B cell (primary cell): ENCODE measurements at regions not wholly inside any gene's neighbourhood (a gene's known extent, or its start where the extent isn't known, plus 50 kb on each side); places are given as distances from the start of the nearest gene placed in this dataset.

Experiments used
- ATAC-seq: fragments of 200-7000 bp; cut with Tn5 transposase; one replicate; pipeline ENCODE4 v1.10.0; 2021; ENCODE audit warnings: low read depth, mild to moderate bottlenecking, moderate number of reproducible peaks, moderate library complexity
- CTCF ChIA-PET: fragments of 350-600 bp; sonication (Branson Sonifier 250); formaldehyde crosslinking; loops from one replicate; lab custom pipeline; 2021; ENCODE audit warnings: antibody characterized with exemption, inconsistent platforms; lab: Charles Lee
- POLR2A ChIA-PET: fragments of 350-600 bp; sonication (Branson Sonifier 250); formaldehyde crosslinking; loops from one replicate; lab custom pipeline; 2021; ENCODE audit warnings: antibody characterized with exemption; lab: Charles Lee
- DNase-seq: peaks from one replicate; pipeline ENCODE4 v3.0.0; 2013
- H2AFZ ChIP-seq: 2 replicates; pipeline ENCODE4 v1.6.1; 2012; ENCODE audit warnings: mild to moderate bottlenecking, low read depth, low read length; ENCODE audit not compliant: insufficient read depth, poor library complexity, severe bottlenecking
- H3K27ac ChIP-seq, 2 donors: 1 replicate in 1 of 2; 2 replicates in 1 of 2; pipeline ENCODE4 v1.5.1; 2012 to 2013; ENCODE audit warnings: low read length in 2 of 2, mild to moderate bottlenecking in 2 of 2, moderate library complexity in 1 of 2
- H3K27me3 ChIP-seq, 4 experiments: fragments of 200-600 bp in 1 of 4; sonication (generic) in 1 of 4; replicated peaks in 1 of 4; 1 replicate in 2 of 4; 2 replicates in 2 of 4; pipeline versions ENCODE4 v1.6.1 to v1.7.0; 2013 to 2016; ENCODE audit warnings: low read length in 3 of 4, mild to moderate bottlenecking in 2 of 4, mixed read lengths in 1 of 4, moderate library complexity in 1 of 4; ENCODE audit not compliant: insufficient read depth in 4 of 4, control insufficient read depth in 3 of 4; ENCODE audit errors: control extremely low read depth in 1 of 4
- H3K36me3 ChIP-seq, 2 experiments: replicated peaks in 1 of 2; 1 replicate in 1 of 2; 2 replicates in 1 of 2; pipeline versions ENCODE4 v1.6.1 to v1.7.1; 2013; ENCODE audit warnings: low read length in 1 of 2; ENCODE audit not compliant: insufficient read depth in 2 of 2, control insufficient read depth in 1 of 2; ENCODE audit errors: control extremely low read depth in 1 of 2, extremely low read depth in 1 of 2
- H3K4me1 ChIP-seq, 2 donors: fragments of 200-600 bp in 1 of 2; sonication (generic) in 1 of 2; 1 replicate in 1 of 2; 2 replicates in 1 of 2; pipeline versions ENCODE4 v1.5.1 to v1.6.1; 2013 to 2017; ENCODE audit warnings: low read length in 2 of 2; ENCODE audit not compliant: control insufficient read depth in 2 of 2, insufficient read depth in 2 of 2
- H3K4me2 ChIP-seq: replicated peaks from 2 replicates; pipeline ENCODE3; 2012; ENCODE audit warnings: mild to moderate bottlenecking, low read depth, low read length; ENCODE audit not compliant: poor library complexity, severe bottlenecking
- H3K4me3 ChIP-seq, 5 experiments: fragments of 200-600 bp in 1 of 5; sonication (generic) in 1 of 5; 1 replicate in 3 of 5; 2 replicates in 2 of 5; pipeline versions ENCODE4 v1.5.1 to v1.7.0; 2011 to 2016; ENCODE audit warnings: low read length in 4 of 5, mild to moderate bottlenecking in 4 of 5, low read depth in 2 of 5, control low read depth in 1 of 5, moderate library complexity in 1 of 5; ENCODE audit not compliant: insufficient read depth in 1 of 5; ENCODE audit errors: control extremely low read depth in 1 of 5, extremely low read depth in 1 of 5
- H3K79me2 ChIP-seq: fragments of 200-600 bp; sonication (generic); one replicate; pipeline ENCODE4 v1.6.0; 2016; ENCODE audit warnings: low read length; ENCODE audit not compliant: control insufficient read depth, insufficient read depth
- H3K9ac ChIP-seq: fragments of 200-600 bp; sonication (generic); 2 replicates; pipeline ENCODE4 v1.6.1; 2017; ENCODE audit warnings: mild to moderate bottlenecking, low read length, moderate library complexity
- H3K9me3 ChIP-seq, 3 donors: one replicate each; pipeline versions ENCODE4 v1.6.1 to v1.7.1; 2013; ENCODE audit warnings: low read length in 2 of 3; ENCODE audit not compliant: control insufficient read depth in 2 of 3, insufficient read depth in 1 of 3; ENCODE audit errors: control extremely low read depth in 1 of 3
- H4K20me1 ChIP-seq: 2 replicates; pipeline ENCODE4 v1.6.0; 2012; ENCODE audit warnings: mild to moderate bottlenecking, low read length; ENCODE audit not compliant: insufficient read depth, control insufficient read depth, poor library complexity, severe bottlenecking
- H3K27ac Mint-ChIP-seq: one replicate; pipeline ENCODE4 v1.8.0; 2021; ENCODE audit warnings: mixed read lengths
- H3K27me3 Mint-ChIP-seq: one replicate; pipeline ENCODE4 v1.8.0; 2021; ENCODE audit warnings: mixed read lengths
- H3K4me1 Mint-ChIP-seq: one replicate; pipeline ENCODE4 v1.8.0; 2021; ENCODE audit warnings: mixed read lengths
- H3K4me3 Mint-ChIP-seq: one replicate; pipeline ENCODE4 v1.8.0; 2021; ENCODE audit warnings: mixed read lengths
- H3K9me3 Mint-ChIP-seq: one replicate; pipeline ENCODE4 v1.8.0; 2022; ENCODE audit warnings: mixed read lengths; ENCODE audit not compliant: insufficient read depth
- EZH2 ChIP-seq: IDR thresholded peaks from 2 replicates; pipeline ENCODE4 v1.6.1; 2012; ENCODE audit warnings: borderline replicate concordance, low read depth, mild to moderate bottlenecking, moderate library complexity, low read length; ENCODE audit not compliant: insufficient read depth, poor library complexity, severe bottlenecking
- WGBS: methylation state at CpG from one replicate; pipeline ENCODE4 v1.1.5; 2013; ENCODE audit warnings: missing lambda C conversion rate; ENCODE audit not compliant: insufficient coverage; 5-methylcytosine and 5-hydroxymethylcytosine counted together
- intact Hi-C: fragments of 100-400 bp; cut with micrococcal nuclease; formaldehyde crosslinking; loops from one replicate; pipeline ENCODE4 v1.10.0; 2022
- TF ChIP-seq, protein P1 (sequence below): fragments of 200-600 bp; IDR thresholded peaks from one replicate; pipeline ENCODE4 v1.8.0; 2022; ENCODE audit warnings: antibody characterized with exemption, mild to moderate bottlenecking

DNA sequence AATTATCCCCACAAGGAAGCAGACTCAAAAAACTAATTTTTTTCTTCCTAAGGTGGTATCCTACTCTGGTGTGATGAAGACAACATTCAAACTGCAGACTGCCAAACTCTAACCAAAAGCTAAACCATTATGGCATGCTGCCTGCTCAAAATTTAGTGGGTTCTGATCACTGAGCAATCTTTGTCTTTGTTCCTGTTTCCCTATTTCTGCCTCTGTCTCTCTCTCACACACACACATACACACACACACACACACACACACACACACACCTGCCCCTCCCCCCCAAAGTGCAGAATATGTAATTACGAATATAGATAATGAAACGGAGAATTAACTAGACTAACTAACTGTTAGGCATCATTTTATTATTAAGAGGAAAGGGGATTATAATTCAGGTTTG lies 1278.6 kb downstream of the PCDH7 start:
- Histone ChIP-seq H3K27ac (no peak overlapping the region), H2AFZ (no peak overlapping the region), H3K9me3 (peaks cover 0 to 5% (median 0%) of the 10 kb centered on the region in 3 donors), H3K27me3 (no peaks in the 10 kb centered on the region), H3K9ac (no peak overlapping the region), H3K4me3 (no peak overlapping the region), H3K36me3 (no peaks in the 10 kb centered on the region), H3K4me2 (no peak overlapping the region), H4K20me1 (no peaks in the 10 kb centered on the region), H3K79me2 (no peaks in the 10 kb centered on the region), H3K4me1 (no peaks in the 10 kb centered on the region)
- ATAC-seq (no peak), DNase-seq (no peak)
- H3K27me3 Mint-ChIP-seq = no peaks in the 10 kb centered on the region
- H3K4me1 Mint-ChIP-seq = no peaks in the 10 kb centered on the region
- WGBS = no CpG with 5 or more reads among the region's 2 CpGs
- H3K27ac Mint-ChIP-seq = no peak overlapping the region
- intact Hi-C loops = no loop called here
- ChIA-PET POLR2A (no interaction called here), CTCF (no interaction called here)
- TF ChIP-seq, protein P1, sequence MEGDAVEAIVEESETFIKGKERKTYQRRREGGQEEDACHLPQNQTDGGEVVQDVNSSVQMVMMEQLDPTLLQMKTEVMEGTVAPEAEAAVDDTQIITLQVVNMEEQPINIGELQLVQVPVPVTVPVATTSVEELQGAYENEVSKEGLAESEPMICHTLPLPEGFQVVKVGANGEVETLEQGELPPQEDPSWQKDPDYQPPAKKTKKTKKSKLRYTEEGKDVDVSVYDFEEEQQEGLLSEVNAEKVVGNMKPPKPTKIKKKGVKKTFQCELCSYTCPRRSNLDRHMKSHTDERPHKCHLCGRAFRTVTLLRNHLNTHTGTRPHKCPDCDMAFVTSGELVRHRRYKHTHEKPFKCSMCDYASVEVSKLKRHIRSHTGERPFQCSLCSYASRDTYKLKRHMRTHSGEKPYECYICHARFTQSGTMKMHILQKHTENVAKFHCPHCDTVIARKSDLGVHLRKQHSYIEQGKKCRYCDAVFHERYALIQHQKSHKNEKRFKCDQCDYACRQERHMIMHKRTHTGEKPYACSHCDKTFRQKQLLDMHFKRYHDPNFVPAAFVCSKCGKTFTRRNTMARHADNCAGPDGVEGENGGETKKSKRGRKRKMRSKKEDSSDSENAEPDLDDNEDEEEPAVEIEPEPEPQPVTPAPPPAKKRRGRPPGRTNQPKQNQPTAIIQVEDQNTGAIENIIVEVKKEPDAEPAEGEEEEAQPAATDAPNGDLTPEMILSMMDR = no peak
- TF ChIP-seq EZH2 = no peak
- peaks cover 4% of the 10 kb centered on the region for H3K9me3 Mint-ChIP-seq
- H3K4me3 Mint-ChIP-seq = no peak overlapping the region

DNA sequence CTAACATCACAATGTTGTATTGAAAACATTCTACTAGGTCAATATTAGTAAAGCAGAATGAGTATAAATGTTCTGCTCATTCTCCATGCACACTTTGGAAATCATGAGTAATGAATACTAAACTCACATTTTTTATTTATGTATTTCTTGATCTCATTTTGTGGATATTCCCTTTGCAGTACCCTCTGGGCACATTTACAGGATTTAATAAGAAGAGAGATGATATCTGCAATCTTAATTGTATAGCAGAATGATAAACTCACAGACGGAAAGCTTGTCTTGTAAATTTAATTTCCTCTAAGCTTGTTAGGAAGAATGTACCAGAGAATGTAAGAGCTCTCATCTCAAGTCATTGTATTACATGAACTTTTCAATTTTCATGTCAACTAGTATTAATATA lies 1279.7 kb downstream of the PCDH7 start:
- DNase-seq (no peak), ATAC-seq (no peak)
- TF ChIP-seq, protein P1 = no peak
- TF ChIP-seq EZH2 = no peak
- Mint-ChIP-seq H3K9me3 (peaks cover 4% of the 10 kb centered on the region), H3K4me3 (no peak overlapping the region), H3K27ac (no peak overlapping the region), H3K4me1 (no peaks in the 10 kb centered on the region), H3K27me3 (no peaks in the 10 kb centered on the region)
- Histone ChIP-seq H3K27me3 (no peaks in the 10 kb centered on the region), H3K27ac (no peak overlapping the region), H3K4me3 (no peak overlapping the region), H3K4me1 (no peaks in the 10 kb centered on the region), H3K9me3 (peaks cover 0 to 5% (median 0%) of the 10 kb centered on the region in 3 donors), H4K20me1 (no peaks in the 10 kb centered on the region), H3K9ac (no peak overlapping the region), H3K79me2 (no peaks in the 10 kb centered on the region), H3K4me2 (no peak overlapping the region), H3K36me3 (no peaks in the 10 kb centered on the region), H2AFZ (no peak overlapping the region)
- intact Hi-C loops = no loop called here
- no CpG with 5 or more reads among the region's 1 CpG for WGBS
- ChIA-PET POLR2A (no interaction called here), CTCF (no interaction called here)
